Hematopoietic multipotent progenitor cell (in vitro differentiated cells): ENCODE measurements at regions not wholly inside any gene's neighbourhood (a gene's known extent, or its start where the extent isn't known, plus 50 kb on each side); places are given as distances from the start of the nearest gene placed in this dataset.
"Not testable (repeated sequence)": the region's sequence is repeated elsewhere in the genome, so short reads cannot be mapped to it uniquely, and the experiment has no call there.

Experiments used
- DNase-seq, 3 donors: peaks; one replicate each; pipeline ENCODE4 v3.0.0-alpha.2; 2011 to 2015; ENCODE audit warnings: low read depth in 2 of 3, low spot score in 2 of 3

GRCh38 chr6:9851006-9851405, 563.9 kb downstream of the TFAP2A start:
- DNase-seq: no peak

- no peak for DNase-seq
These were observed 566.8 kb downstream of the TFAP2A start for GRCh38 chr6:9848094-9848493.

- no peak for DNase-seq
These were observed 572.8 kb downstream of the TFAP2A start for GRCh38 chr6:9841886-9842725.

- DNase-seq: no peak
These were observed 580.6 kb downstream of the TFAP2A start for GRCh38 chr6:9834233-9834632.

GRCh38 chr6:9831783-9832182, 583.1 kb downstream of the TFAP2A start:
- DNase-seq: no peak

GRCh38 chr6:9830808-9831207, 584.1 kb downstream of the TFAP2A start:
- no peak for DNase-seq

- no peak for DNase-seq
These were observed 589.3 kb downstream of the TFAP2A start for GRCh38 chr6:9825526-9825925.

GRCh38 chr6:9810727-9811126, 604.1 kb downstream of the TFAP2A start:
- not testable (repeated sequence) for DNase-seq

- DNase-seq: no peak
These were observed 604.6 kb downstream of the TFAP2A start for GRCh38 chr6:9810286-9810685.

GRCh38 chr6:9806195-9806594, 608.7 kb downstream of the TFAP2A start:
- no peak for DNase-seq

- DNase-seq: no peak
These were observed 613.6 kb downstream of the TFAP2A start for GRCh38 chr6:9801249-9801754.

- no peak for DNase-seq
These were observed 615.3 kb downstream of the TFAP2A start for GRCh38 chr6:9799582-9799981.

GRCh38 chr6:9796827-9797226, 618.0 kb downstream of the TFAP2A start:
- no peak for DNase-seq

- DNase-seq: no peak
These were observed 619.0 kb downstream of the TFAP2A start for GRCh38 chr6:9795880-9796279.

- DNase-seq: no peak
These were observed 625.7 kb downstream of the TFAP2A start for GRCh38 chr6:9789201-9789600.

GRCh38 chr6:9784786-9785185, 630.1 kb downstream of the TFAP2A start:
- no peak for DNase-seq

GRCh38 chr6:9783567-9783966, 631.3 kb downstream of the TFAP2A start:
- DNase-seq: no peak

GRCh38 chr6:9766240-9766915, 648.5 kb downstream of the TFAP2A start:
- DNase-seq: no peak

- no peak for DNase-seq
These were observed 653.7 kb downstream of the TFAP2A start for GRCh38 chr6:9761220-9761619.

- no peak for DNase-seq
These were observed 660.4 kb downstream of the TFAP2A start for GRCh38 chr6:9754515-9754914.

- no peak for DNase-seq
These were observed 668.9 kb downstream of the TFAP2A start for GRCh38 chr6:9745966-9746365.

- DNase-seq: no peak
These were observed 669.4 kb downstream of the TFAP2A start for GRCh38 chr6:9745476-9745875.
